Stimulated activated CD8-positive, alpha-beta memory T cell treated with anti-CD3 and anti-CD28 coated beads, Interleukin-4, amount 100 ng/mL, for 48 hours (primary cell): ENCODE measurements at regions not wholly inside any gene's neighbourhood (a gene's known extent, or its start where the extent isn't known, plus 50 kb on each side); places are given as distances from the start of the nearest gene placed in this dataset.
A peak's percentile ranks its signal among the peaks of the same experiment; 100 is the strongest.

Experiments
- DNase-seq: peaks from one replicate; pipeline ENCODE4 v3.0.0-alpha.2; 2020

DNA sequence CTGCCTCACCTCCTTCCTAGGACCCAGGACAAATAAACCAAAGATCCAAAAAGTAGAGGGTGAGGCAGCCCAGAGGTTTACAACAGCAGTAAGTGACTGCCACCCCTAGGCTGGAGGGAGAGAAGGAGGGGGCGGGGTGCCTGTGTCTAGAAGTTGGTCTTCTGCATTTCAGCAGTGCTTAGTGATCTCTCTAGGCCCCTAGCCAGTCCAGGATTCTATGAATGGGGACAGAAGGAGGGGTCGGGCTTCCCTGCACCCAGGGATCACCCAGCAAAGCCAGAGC, 62.8 kb upstream of the KDM7A start:
- no peak for DNase-seq

DNA sequence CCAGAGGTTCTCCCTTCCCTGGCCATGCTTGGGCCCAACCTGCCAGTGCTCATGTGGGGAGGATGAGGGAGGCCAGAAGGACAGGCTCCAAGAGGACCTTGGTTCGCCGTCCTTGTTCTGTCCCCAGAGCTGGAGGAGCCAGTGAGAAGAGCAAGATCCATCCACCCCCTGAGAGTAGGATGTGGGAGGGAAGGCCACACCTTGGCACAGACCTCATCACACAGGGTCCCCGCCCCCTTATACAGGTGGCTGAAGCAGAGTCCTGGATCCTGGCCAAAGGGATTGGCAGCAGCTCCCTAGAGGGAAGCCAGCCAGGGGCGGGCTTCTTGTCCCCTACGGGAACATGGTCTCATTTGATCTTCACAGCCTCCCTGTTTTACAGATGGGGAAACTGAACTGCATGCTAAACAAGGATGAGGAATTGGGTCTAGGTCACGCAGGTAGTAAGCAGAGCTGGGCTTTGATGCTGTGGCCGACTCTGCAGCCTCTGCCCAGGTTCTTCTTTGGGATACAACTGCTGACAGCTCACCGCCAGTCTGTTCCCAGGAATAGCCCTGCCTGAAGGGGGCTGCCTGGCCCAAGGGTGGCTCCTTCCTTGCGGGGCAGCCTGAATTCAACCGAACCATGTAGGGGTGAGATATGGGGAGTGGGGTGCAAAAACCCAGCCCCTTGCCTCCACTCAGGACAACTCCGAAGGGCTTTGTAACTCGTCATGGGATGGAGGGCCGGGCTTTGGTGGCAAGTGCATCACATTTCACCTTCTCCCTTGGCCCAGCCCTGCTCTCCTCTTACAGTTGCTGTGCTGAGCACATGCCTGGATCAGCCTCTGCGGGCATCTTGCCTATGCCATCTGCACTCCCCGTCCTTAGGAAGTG, 62.2 kb upstream of the KDM7A start:
- no peak for DNase-seq

DNA sequence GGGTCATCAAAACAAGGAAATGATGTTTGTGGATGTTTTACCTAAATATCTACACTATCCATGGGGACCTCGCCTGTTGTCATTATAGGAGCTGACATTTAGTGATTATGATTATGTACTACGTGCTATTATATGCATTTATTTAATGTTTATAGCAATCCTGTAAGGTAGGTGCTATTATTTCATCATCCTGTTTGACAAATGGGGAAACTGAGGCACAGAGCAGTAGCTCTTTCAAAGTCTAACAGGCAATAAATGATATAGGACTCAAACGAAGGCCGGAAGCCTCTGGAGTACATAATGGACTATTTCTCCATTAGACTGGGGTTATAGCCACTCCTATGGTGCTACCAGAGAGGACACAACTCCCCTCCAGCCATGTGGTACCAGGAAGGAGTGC, 60.6 kb upstream of the KDM7A start:
- no peak for DNase-seq

DNA sequence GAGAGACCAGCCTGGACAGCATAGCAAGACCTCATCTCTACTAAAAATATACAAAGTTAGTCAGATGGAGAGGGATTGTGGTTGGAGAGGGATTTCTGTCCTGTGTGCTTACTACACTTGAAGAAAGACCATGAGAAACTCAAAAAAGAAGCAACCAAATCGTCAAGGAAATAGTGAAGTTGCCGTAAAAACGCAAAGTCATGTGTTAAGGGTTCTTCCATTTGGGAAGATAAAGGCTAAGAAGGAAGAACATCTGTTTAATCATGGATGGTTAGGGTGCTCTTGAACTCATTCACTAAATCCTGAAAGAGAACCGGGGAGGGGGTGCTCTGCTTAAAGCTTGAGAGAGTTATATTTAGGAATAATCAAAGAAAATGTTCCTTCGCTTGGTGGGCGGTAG, 59.8 kb upstream of the KDM7A start:
- no peak for DNase-seq

DNA sequence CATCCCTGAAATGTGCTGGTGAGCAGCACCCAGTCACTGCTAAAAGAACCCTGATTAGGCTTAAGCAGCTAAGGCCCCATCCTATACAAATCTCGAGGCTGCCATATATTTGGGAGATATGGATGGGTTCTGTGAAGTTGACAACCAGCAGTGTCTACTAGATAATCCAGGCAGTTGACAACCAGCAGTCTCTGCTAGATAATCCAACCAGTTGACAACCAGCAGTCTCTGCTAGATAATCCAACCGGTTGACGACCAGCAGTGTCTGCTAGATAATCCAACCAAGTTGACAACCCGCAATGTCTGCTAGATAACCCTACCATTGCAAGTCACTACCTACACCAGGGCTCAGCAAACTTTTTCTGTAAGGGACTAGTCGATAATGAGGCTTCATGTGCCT, 58.3 kb upstream of the KDM7A start:
- DNase-seq, result no peak

DNA sequence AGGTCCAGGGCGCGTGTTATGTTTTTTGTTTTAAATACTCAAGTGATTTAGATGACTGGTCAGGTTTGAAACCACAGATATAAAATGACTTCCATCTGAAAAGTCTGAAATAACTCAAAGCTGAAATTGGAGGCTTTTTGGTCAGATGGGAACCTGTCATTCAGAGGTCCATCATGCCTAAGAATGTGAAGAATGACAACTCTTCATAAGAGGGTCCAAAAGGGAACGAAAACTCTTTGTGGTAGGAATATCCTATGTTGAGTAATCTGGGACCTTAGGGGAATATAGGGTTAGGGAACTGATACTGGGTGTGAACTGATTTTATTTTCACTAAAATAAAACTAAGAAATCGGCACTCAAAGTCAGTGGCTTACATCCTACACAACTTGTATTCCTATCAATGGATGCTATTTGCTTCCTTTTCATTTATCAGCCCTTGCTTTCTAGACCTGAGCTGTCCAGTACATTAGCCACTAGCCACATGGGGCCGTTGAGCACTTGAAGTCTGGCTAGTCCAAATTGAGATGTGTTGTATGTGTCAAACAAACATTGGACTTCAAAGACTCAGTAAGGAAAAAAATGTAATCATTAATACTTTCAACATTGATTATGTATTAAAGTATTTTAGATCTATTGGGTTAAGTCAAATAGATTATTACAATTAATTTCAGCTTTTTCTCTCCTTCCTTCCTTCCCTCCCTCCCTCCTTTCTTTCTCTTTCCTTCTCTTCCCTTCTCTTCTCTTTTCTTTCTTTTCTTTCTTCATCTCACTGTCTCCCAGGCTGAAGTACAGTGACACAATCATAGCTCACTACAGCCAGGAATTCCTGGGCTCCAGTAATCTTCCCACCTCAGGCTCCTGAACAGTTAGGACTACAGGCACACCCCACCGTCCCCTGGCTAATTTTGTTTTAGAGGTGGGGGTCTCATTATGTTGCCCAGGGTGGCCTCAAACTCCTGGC, 56.5 kb upstream of the KDM7A start:
- no peak for DNase-seq

DNA sequence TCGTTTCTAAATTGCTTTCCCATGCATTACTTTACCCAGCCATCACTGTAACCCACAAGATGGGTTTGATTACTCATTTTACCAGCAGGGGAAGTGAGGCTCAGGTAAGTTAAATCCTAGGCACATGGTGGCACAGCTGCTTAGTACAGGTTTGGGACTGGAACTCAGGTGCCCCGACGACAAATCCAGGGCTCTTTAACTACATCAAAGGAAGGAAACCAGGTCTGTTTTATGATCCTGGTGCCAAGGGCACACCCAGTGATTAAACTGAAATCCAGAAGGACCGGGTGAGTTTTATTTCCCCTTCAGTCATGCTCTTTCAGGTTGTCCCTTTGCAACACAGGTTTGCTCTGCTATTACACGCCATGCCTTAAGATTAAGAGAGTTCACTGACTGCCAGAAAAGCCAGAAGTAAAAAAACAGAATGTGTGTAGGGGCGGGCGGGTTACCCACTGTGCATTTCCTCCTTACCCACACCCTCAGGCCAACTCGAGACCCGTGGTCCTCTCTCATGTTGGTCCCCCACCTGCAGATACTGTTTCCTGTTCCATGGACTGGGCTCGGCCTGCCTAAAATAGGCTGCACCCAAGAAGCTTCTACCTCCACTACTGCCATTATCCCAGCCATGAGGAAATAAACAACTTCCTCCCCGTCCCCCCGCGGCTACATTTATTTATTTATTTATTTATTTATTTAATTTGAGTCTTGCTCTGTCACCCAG, 55.1 kb upstream of the KDM7A start:
- peak; percentile 46 for DNase-seq

DNA sequence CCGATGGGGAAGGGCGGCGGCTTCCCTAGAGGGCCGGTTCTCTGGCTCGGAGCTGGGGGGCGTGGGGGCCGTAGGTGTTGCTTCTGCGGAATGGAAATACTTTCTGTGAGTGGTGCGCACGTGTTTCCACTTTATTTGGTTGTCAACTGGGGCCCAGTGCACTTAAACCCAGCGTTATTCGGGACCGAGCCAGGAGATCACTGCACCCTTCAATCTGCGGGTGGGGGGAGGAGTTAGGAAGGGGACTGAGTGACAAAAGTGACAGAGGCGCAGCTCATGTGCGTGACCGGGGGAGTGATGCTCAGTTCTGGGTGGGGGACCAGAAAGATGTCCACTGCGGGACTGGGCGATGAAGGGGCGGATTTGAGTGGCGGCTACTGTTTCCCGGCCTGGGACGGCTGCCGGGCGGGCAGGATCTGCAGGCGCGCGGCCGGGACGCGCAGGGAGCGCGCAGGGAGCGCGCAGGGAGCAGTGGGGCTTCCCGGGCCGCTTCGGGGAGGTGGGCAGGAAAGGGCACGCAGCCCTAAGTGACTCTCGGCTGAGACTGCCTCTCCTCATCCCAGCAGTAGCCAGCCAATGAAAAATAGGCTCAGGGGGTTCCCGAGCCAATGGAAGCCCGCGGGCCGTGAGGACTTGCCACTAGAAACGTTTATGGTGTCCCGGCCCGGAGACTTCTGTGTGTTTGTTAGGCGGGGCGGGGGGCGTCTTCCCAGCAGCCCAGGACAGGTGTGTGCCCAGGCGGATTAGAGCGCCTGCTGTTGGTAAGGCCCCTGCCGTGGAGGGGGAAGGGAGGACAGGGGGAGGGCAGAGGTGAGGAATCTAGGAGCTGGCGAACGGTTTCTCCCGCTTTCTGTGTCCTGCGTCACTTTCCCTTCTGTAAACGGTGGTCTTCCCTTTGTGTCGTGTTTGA, 54.3 kb upstream of the KDM7A start:
- DNase-seq, result peak; percentile 74

DNA sequence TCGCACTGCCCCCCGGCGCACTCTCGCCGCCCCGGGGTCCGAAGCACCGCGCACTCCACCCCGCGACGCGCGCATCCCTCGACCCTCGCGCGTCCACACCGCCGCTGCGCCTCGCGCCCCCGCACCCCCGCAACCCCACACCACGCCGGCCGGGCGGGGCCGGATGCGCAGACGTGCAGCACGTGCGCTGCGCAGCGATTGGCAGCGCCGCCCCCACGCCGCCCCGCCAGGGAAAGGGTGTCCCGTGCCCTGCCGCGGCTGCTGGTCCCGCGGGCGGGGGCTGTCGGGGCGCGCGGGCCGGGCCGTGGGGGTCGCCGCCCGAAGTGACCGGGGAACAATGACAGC, 53.7 kb upstream of the KDM7A start:
- peak; percentile 81 for DNase-seq

DNA sequence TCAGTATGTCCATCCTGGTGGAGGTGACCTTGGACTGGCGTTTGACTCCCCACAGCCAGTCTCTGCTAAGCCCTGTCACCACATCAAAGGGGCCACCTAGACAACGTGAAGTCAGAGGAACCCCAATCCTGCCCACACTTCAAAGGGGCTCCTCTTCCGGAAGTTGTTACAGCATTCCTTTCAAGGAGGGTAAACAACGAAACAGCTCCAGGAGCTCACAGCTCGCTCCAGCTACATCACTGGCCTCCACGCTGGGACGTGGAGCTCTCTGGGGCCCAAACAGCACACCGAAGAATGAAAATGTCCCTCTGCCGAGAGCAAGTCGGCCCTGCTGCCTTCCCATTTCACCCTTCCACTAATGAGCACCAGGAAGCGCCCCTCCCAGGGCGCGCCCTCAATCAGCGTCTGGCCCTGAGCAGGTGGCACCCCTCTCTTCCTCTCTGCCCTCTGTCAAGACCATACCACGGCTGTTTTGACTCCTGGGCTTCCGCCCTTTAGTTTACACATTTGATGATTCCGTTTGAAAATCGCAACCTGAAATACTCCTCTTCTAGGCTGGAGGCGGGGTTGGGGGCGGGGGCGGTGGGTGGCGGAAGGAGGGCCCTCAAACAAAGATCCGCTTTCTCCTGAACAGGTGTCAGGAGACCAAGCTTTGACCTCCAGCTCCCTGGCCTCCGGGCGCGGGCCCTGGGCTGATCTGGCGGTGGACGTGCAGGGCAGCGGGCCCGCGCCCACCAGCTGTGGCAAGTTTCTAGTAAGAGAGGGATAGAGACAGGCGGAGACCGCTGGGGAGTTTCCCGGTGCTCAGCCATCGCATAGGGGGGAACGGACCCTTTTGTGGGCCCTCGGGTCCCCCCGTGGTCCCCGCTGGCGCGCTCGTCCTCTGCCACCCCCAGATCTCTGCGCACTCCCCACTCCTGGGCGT, 53.1 kb upstream of the KDM7A start:
- peak; percentile 71 for DNase-seq

DNA sequence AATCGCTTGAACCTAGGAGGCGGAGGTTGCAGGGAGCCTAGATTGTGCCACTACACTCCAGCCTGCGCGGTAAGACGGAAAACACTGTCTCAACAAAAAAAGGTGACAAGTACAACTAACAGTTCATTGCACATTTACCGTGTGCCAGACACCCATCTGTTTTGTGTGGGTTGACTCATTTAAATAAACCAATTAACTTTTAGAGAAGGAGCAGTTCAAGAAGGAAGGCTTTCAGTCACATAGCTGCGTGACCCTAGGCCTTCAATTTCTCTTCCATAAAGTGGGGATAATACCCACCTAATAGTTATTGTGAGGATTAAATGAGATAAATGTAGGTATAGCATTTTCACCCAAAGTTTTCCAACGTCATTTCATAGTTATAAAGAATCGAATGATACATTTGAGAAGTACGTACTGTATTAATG, 52.3 kb upstream of the KDM7A start:
- DNase-seq, result no peak
